K562 (cell line): ENCODE measurements at regions not wholly inside any gene's neighbourhood (a gene's known extent, or its start where the extent isn't known, plus 50 kb on each side); places are given as distances from the start of the nearest gene placed in this dataset.

Experiments
- ATAC-seq: fragments of 200-7000 bp; cut with Tn5 transposase; 3 replicates; pipeline ENCODE4 v1.9.1; 2020; ENCODE audit warnings: moderate library complexity
- BruUV-seq: library from RNA; stranded (reverse); fragments of 400-500 nt; replicated peaks from 2 replicates; lab custom pipeline; 2021; lab: Mats Ljungman, UMichigan
- CTCF ChIA-PET: fragments of 300-600 bp; formaldehyde crosslinking; extraction: SDS; loops from one replicate; lab custom pipeline; 2021; ENCODE audit warnings: low intra/inter-chr PET ratio; lab: Yijun Ruan, JAX
- POLR2A ChIA-PET: fragments of 300-600, 350-650 bp; sonication (Branson Sonifier 250); formaldehyde crosslinking; extraction: SDS; loops from one replicate; lab custom pipeline; 2021; ENCODE audit warnings: antibody characterized with exemption, inconsistent platforms; lab: Yijun Ruan, JAX
- DNase-seq, 4 experiments: peaks; one replicate each; pipeline versions ENCODE4 v3.0.0 to v3.0.0-alpha.2; 2011 to 2018; ENCODE audit warnings: low spot score in 3 of 4, mixed read lengths in 3 of 4; ENCODE audit errors: extremely low read depth in 1 of 4
- FAIRE-seq: peaks from 2 replicates; lab custom pipeline; 2011; peaks lifted over from hg19 to GRCh38; lab: Jason Lieb, UNC
- H2AFZ ChIP-seq: 2 replicates; pipeline ENCODE4 v1.6.0; 2011; ENCODE audit warnings: low read depth, low read length, control low read depth, inconsistent platforms
- H3K27ac ChIP-seq: fragments of 200-600 bp; 3 replicates; pipeline ENCODE4 v1.8.0; 2011; ENCODE audit warnings: low read depth, mild to moderate bottlenecking, control low read depth, inconsistent platforms, low read length, moderate library complexity, mixed read lengths; ENCODE audit errors: extremely low read depth
- H3K27me3 ChIP-seq, 2 experiments: fragments of 300-600 bp in 1 of 2; 2 replicates in 1 of 2; 3 replicates in 1 of 2; pipeline versions ENCODE4 v1.6.0 to v1.8.0; 2011; ENCODE audit warnings: inconsistent platforms in 2 of 2, low read length in 2 of 2, mild to moderate bottlenecking in 1 of 2, mixed read lengths in 1 of 2, moderate library complexity in 1 of 2; ENCODE audit not compliant: control insufficient read depth in 2 of 2, insufficient read depth in 2 of 2
- H3K36me3 ChIP-seq: fragments of 300-600 bp; 3 replicates; pipeline ENCODE4 v1.8.0; 2011; ENCODE audit warnings: mild to moderate bottlenecking, low read length, inconsistent platforms; ENCODE audit not compliant: control insufficient read depth, insufficient read depth
- H3K4me1 ChIP-seq, 2 experiments: fragments of 200-600 bp in 1 of 2; replicated peaks in 1 of 2; 2 replicates in 1 of 2; 3 replicates in 1 of 2; pipeline versions ENCODE4 v1.5.1 to v1.8.0; 2011; ENCODE audit warnings: inconsistent platforms in 2 of 2, low read length in 2 of 2, mild to moderate bottlenecking in 1 of 2, mixed read lengths in 1 of 2, moderate library complexity in 1 of 2; ENCODE audit not compliant: control insufficient read depth in 2 of 2, insufficient read depth in 2 of 2
- H3K4me2 ChIP-seq: 2 replicates; pipeline ENCODE4 v1.6.1; 2011; ENCODE audit warnings: low read length, control low read depth, inconsistent platforms, mixed read lengths; ENCODE audit not compliant: insufficient read depth
- H3K4me3 ChIP-seq: fragments of 200-600 bp; sonication (generic), shearing (Covaris generic); 2 replicates; pipeline ENCODE4 v1.5.1; 2016; ENCODE audit warnings: control low read depth, inconsistent platforms
- H3K79me2 ChIP-seq: fragments of 200-600 bp; 3 replicates; pipeline ENCODE4 v1.8.0; 2011; ENCODE audit warnings: low read length, inconsistent platforms; ENCODE audit not compliant: control insufficient read depth, insufficient read depth
- H3K9ac ChIP-seq, 2 experiments: 2 replicates each; pipeline versions ENCODE4 v1.6.0 to v1.6.1; 2011; ENCODE audit warnings: low read depth in 2 of 2, low read length in 2 of 2, control low read depth in 1 of 2, inconsistent platforms in 1 of 2, mild to moderate bottlenecking in 1 of 2, mixed read lengths in 1 of 2; ENCODE audit not compliant: insufficient read depth in 1 of 2
- H3K9me1 ChIP-seq: one replicate; pipeline ENCODE4 v1.6.0; 2011; ENCODE audit warnings: inconsistent platforms, mild to moderate bottlenecking, low read length, moderate library complexity; ENCODE audit not compliant: control insufficient read depth, insufficient read depth
- H3K9me3 ChIP-seq: replicated peaks from 2 replicates; pipeline ENCODE4 v1.5.1; 2011; ENCODE audit warnings: low read depth, low read length, inconsistent platforms; ENCODE audit not compliant: control insufficient read depth, insufficient read depth
- H4K20me1 ChIP-seq: replicated peaks from 2 replicates; pipeline ENCODE4 v1.6.1; 2011; ENCODE audit warnings: low read length, inconsistent platforms, mixed read lengths; ENCODE audit not compliant: control insufficient read depth, insufficient read depth
- ARID2 ChIP-seq: fragments of 450-650 bp; IDR thresholded peaks from 2 replicates; pipeline ENCODE4 v1.6.1; 2017; ENCODE audit warnings: antibody characterized with exemption, mild to moderate bottlenecking
- ESRRB ChIP-seq: fragments of 250-450 bp; sonication (Bioruptor Pico); IDR thresholded peaks from 2 replicates; pipeline ENCODE4 v1.5.0; 2020; ENCODE audit warnings: mild to moderate bottlenecking, moderate library complexity, borderline replicate concordance
- GTF2B ChIP-seq: IDR thresholded peaks from 2 replicates; pipeline ENCODE4 v1.6.1; 2011; ENCODE audit not compliant: insufficient read length; ENCODE audit errors: extremely low read depth
- KLF6 ChIP-seq: fragments of 250-450 bp; sonication (Bioruptor Pico); IDR thresholded peaks from 2 replicates; pipeline ENCODE4 v1.4.0; 2020; ENCODE audit warnings: mild to moderate bottlenecking, moderate library complexity, borderline replicate concordance
- LEF1 ChIP-seq: fragments of 450-650 bp; IDR thresholded peaks from 2 replicates; pipeline ENCODE4 v1.6.1; 2016; ENCODE audit warnings: mild to moderate bottlenecking
- MECOM ChIP-seq: fragments of 250-450 bp; sonication (Bioruptor Pico); IDR thresholded peaks from 2 replicates; pipeline ENCODE4 v1.8.0; 2022; ENCODE audit warnings: inconsistent platforms
- NCOR1 ChIP-seq: fragments of 450-650 bp; IDR thresholded peaks from 2 replicates; pipeline ENCODE4 v1.6.1; 2016; ENCODE audit warnings: mild to moderate bottlenecking, moderate library complexity
- NFATC3 ChIP-seq: fragments of 450-650 bp; IDR thresholded peaks from 2 replicates; pipeline ENCODE4 v1.6.1; 2017; ENCODE audit warnings: mild to moderate bottlenecking
- PCBP1 ChIP-seq: fragments of 200-400 bp; formaldehyde crosslinking; IDR thresholded peaks from 2 replicates; pipeline ENCODE4 v1.6.1; 2018; ENCODE audit warnings: mild to moderate bottlenecking, low read depth, low read length; ENCODE audit not compliant: poor library complexity, severe bottlenecking
- ZNF277 ChIP-seq: fragments of 250-450 bp; sonication (Bioruptor Pico); IDR thresholded peaks from 2 replicates; pipeline ENCODE4 v1.8.0; 2022; ENCODE audit warnings: inconsistent platforms, mild to moderate bottlenecking, moderate library complexity, borderline replicate concordance
- ZNF398 ChIP-seq: fragments of 250-450 bp; sonication (Bioruptor Pico); IDR thresholded peaks from 2 replicates; pipeline ENCODE4 v1.8.0; 2021; ENCODE audit warnings: moderate library complexity, mild to moderate bottlenecking, inconsistent platforms
- ZNF764 ChIP-seq: fragments of 250-450 bp; sonication (Bioruptor Pico); IDR thresholded peaks from 2 replicates; pipeline ENCODE4 v1.4.0; 2020; ENCODE audit warnings: low read depth, mild to moderate bottlenecking, moderate library complexity
- ZSCAN29 ChIP-seq: fragments of 450-650 bp; IDR thresholded peaks from 2 replicates; pipeline ENCODE4 v1.6.1; 2017
- WGBS: fragments of 100-300 bp; shearing (Covaris generic); methylation state at CpG from one replicate; pipeline ENCODE4 v1.1.6; 2016; ENCODE audit warnings: low coverage, mixed read lengths; ENCODE audit not compliant: insufficient coverage; ENCODE audit errors: missing lambda C conversion rate; 5-methylcytosine and 5-hydroxymethylcytosine counted together
- in situ Hi-C: fragments of 300-500 bp; cut with MboI; formaldehyde crosslinking; loops from 4 replicates; pipeline ENCODE4 v1.15.0; 2018; ENCODE audit warnings: inconsistent platforms, mixed read lengths
- intact Hi-C: fragments of 100-400 bp; cut with micrococcal nuclease; formaldehyde crosslinking; loops from 2 replicates; pipeline ENCODE4 v1.14.2; 2022

GRCh38 chr10:2716596-2716995 is 350.8 kb upstream of the PFKP start:
- CTCF ChIA-PET = no interaction called here

GRCh38 chr10:2714597-2714996 is 352.8 kb upstream of the PFKP start:
- Histone ChIP-seq H3K27ac (no peak overlapping the region), H3K27me3 (no peaks in the 10 kb centered on the region; a peak in 1 of 5 replicates), H3K9me1 (no peaks in the 10 kb centered on the region), H3K79me2 (no peaks in the 10 kb centered on the region), H3K9ac (no peak overlapping the region), H4K20me1 (no peaks in the 10 kb centered on the region), H3K4me3 (no peak overlapping the region), H2AFZ (no peak overlapping the region), H3K36me3 (no peaks in the 10 kb centered on the region), H3K9me3 (no peaks in the 10 kb centered on the region), H3K4me2 (no peak overlapping the region), H3K4me1 (no peaks in the 10 kb centered on the region)
- no peak for ATAC-seq
- ChIA-PET POLR2A (no interaction called here), CTCF (no interaction called here)
- TF ChIP-seq MECOM (CRISPR knock-in tag) = no peak
- TF ChIP-seq ARID2 = no peak
- TF ChIP-seq ZSCAN29 = no peak
- TF ChIP-seq ZNF764 = no peak
- no peak for TF ChIP-seq LEF1
- no peak for TF ChIP-seq ESRRB (CRISPR knock-in tag)
- no peak for TF ChIP-seq ZNF398 (CRISPR knock-in tag)
- TF ChIP-seq NCOR1 = no peak
- no peak for TF ChIP-seq KLF6 (CRISPR knock-in tag)
- no peak for TF ChIP-seq NFATC3
- TF ChIP-seq PCBP1 = no peak
- TF ChIP-seq ZNF277 = no peak
- BruUV-seq = no TSS peak
- WGBS = 0% methylated on average over 2 of the region's 2 CpGs
- intact Hi-C loops (no loop called here), in situ Hi-C loops (no loop called here)
- DNase-seq = no peak
- no peak for FAIRE-seq

More at GRCh38 chr10:2716596-2716995, 350.8 kb upstream of the PFKP start:
- FAIRE-seq = no peak
- 0% methylated on average over 9 of the region's 9 CpGs for WGBS
- in situ Hi-C loops (no loop called here), intact Hi-C loops (no loop called here)
- ATAC-seq = no peak
- Histone ChIP-seq H3K79me2 (no peaks in the 10 kb centered on the region), H3K27me3 (no peaks in the 10 kb centered on the region; a peak in 1 of 5 replicates), H2AFZ (no peak overlapping the region), H3K27ac (no peak overlapping the region), H3K4me3 (no peak overlapping the region), H3K9me3 (no peaks in the 10 kb centered on the region), H4K20me1 (no peaks in the 10 kb centered on the region), H3K9me1 (no peaks in the 10 kb centered on the region), H3K4me2 (no peak overlapping the region), H3K36me3 (no peaks in the 10 kb centered on the region), H3K9ac (no peak overlapping the region), H3K4me1 (no peaks in the 10 kb centered on the region)
- no peak for DNase-seq
- POLR2A ChIA-PET = no interaction called here
- no peak for TF ChIP-seq GTF2B
- BruUV-seq = no TSS peak
